Mesenchymal stem cell (in vitro differentiated cells and primary cell): ENCODE measurements at regions not wholly inside any gene's neighbourhood (a gene's known extent, or its start where the extent isn't known, plus 50 kb on each side); places are given as distances from the start of the nearest gene placed in this dataset.
A peak's percentile ranks its signal among the peaks of the same experiment; 100 is the strongest.

Experiments
- DNase-seq: peaks from one replicate; pipeline ENCODE4 v3.0.0-alpha.2; 2013
- H2AFZ ChIP-seq: one replicate; pipeline ENCODE4 v1.6.1; 2013; ENCODE audit warnings: low read depth, mild to moderate bottlenecking, control low read depth, inconsistent platforms, low read length, moderate library complexity
- H2AK5ac ChIP-seq: 2 replicates; pipeline ENCODE4 v1.6.1; 2013; ENCODE audit warnings: low read length, moderate library complexity, mild to moderate bottlenecking, inconsistent platforms; ENCODE audit not compliant: severe bottlenecking
- H2BK120ac ChIP-seq: one replicate; pipeline ENCODE4 v1.6.1; 2013; ENCODE audit warnings: low read depth, mild to moderate bottlenecking, inconsistent platforms, low read length, moderate library complexity
- H2BK12ac ChIP-seq, 2 experiments: one replicate each; pipeline ENCODE4 v1.6.1; 2013; ENCODE audit warnings: inconsistent platforms in 2 of 2, low read length in 2 of 2, mild to moderate bottlenecking in 2 of 2, moderate library complexity in 2 of 2, control low read depth in 1 of 2
- H2BK15ac ChIP-seq: one replicate; pipeline ENCODE4 v1.6.1; 2013; ENCODE audit warnings: mild to moderate bottlenecking, low read depth, inconsistent platforms; ENCODE audit not compliant: poor library complexity, severe bottlenecking
- H2BK5ac ChIP-seq: 2 replicates; pipeline ENCODE4 v1.6.1; 2013; ENCODE audit warnings: low read depth, mild to moderate bottlenecking, low read length, control low read depth, inconsistent platforms; ENCODE audit not compliant: poor library complexity, severe bottlenecking
- H3K14ac ChIP-seq, 2 experiments: one replicate each; pipeline ENCODE4 v1.6.1; 2013; ENCODE audit warnings: inconsistent platforms in 2 of 2, low read length in 2 of 2, control low read depth in 1 of 2, mild to moderate bottlenecking in 1 of 2, moderate library complexity in 1 of 2
- H3K18ac ChIP-seq, 2 experiments: one replicate each; pipeline ENCODE4 v1.6.1; 2013; ENCODE audit warnings: inconsistent platforms in 2 of 2, low read length in 2 of 2, control low read depth in 1 of 2, low read depth in 1 of 2, mild to moderate bottlenecking in 1 of 2
- H3K23ac ChIP-seq, 2 experiments: one replicate each; pipeline ENCODE4 v1.6.1; 2013; ENCODE audit warnings: inconsistent platforms in 2 of 2, low read length in 2 of 2, mild to moderate bottlenecking in 2 of 2, moderate library complexity in 2 of 2, control low read depth in 1 of 2
- H3K27ac ChIP-seq: 2 replicates; pipeline ENCODE4 v1.5.1; 2013; ENCODE audit warnings: mild to moderate bottlenecking, moderate library complexity, low read length, control low read depth, inconsistent platforms; ENCODE audit not compliant: poor library complexity, severe bottlenecking
- H3K27me3 ChIP-seq, 2 experiments: 2 replicates each; pipeline versions ENCODE4 v1.6.1 to v1.7.0; 2013; ENCODE audit warnings: low read length in 2 of 2, mild to moderate bottlenecking in 2 of 2, moderate library complexity in 2 of 2, control low read depth in 1 of 2, inconsistent platforms in 1 of 2; ENCODE audit not compliant: control insufficient read depth in 1 of 2, insufficient read depth in 1 of 2
- H3K36me3 ChIP-seq, 2 experiments: 2 replicates each; pipeline versions ENCODE4 v1.6.1 to v1.7.0; 2013; ENCODE audit warnings: low read length in 2 of 2, control low read depth in 1 of 2, inconsistent platforms in 1 of 2, low read depth in 1 of 2, mild to moderate bottlenecking in 1 of 2; ENCODE audit not compliant: insufficient read depth in 2 of 2, control insufficient read depth in 1 of 2
- H3K4ac ChIP-seq, 2 experiments: one replicate each; pipeline ENCODE4 v1.6.1; 2013; ENCODE audit warnings: inconsistent platforms in 2 of 2, low read length in 2 of 2, mild to moderate bottlenecking in 2 of 2, moderate library complexity in 2 of 2, control low read depth in 1 of 2, low read depth in 1 of 2
- H3K4me1 ChIP-seq: 2 replicates; pipeline ENCODE4 v1.6.1; 2013; ENCODE audit warnings: low read depth, low read length, control low read depth; ENCODE audit not compliant: control insufficient read depth, insufficient read depth
- H3K4me2 ChIP-seq: 2 replicates; pipeline ENCODE4 v1.6.1; 2013; ENCODE audit warnings: low read length, mild to moderate bottlenecking, inconsistent platforms; ENCODE audit not compliant: poor library complexity, severe bottlenecking
- H3K4me3 ChIP-seq, 2 experiments: 2 replicates each; pipeline versions ENCODE4 v1.5.1 to v1.7.0; 2013; ENCODE audit warnings: low read length in 2 of 2, mild to moderate bottlenecking in 2 of 2, control low read depth in 1 of 2, low read depth in 1 of 2; ENCODE audit not compliant: insufficient read depth in 1 of 2
- H3K79me1 ChIP-seq: replicated peaks from 2 replicates; pipeline ENCODE4 v1.6.1; 2013; ENCODE audit warnings: mild to moderate bottlenecking, control low read depth, low read length, inconsistent platforms; ENCODE audit not compliant: poor library complexity, severe bottlenecking
- H3K9ac ChIP-seq: 2 replicates; pipeline ENCODE4 v1.7.0; 2013; ENCODE audit warnings: mild to moderate bottlenecking, low read length, moderate library complexity
- H3K9me3 ChIP-seq: 2 replicates; pipeline ENCODE4 v1.7.0; 2013; ENCODE audit warnings: mild to moderate bottlenecking, low read length; ENCODE audit not compliant: control insufficient read depth
- H4K8ac ChIP-seq: one replicate; pipeline ENCODE4 v1.6.1; 2013; ENCODE audit warnings: inconsistent platforms, mild to moderate bottlenecking, low read length, moderate library complexity
- H4K91ac ChIP-seq: one replicate; pipeline ENCODE4 v1.6.1; 2013; ENCODE audit warnings: mild to moderate bottlenecking, low read length, inconsistent platforms
- WGBS: methylation state at CpG from one replicate; pipeline ENCODE4 v1.1.7; 2013; ENCODE audit warnings: mixed read lengths; 5-methylcytosine and 5-hydroxymethylcytosine counted together

- no peak overlapping the region for H2AK5ac ChIP-seq
Measured at GRCh38 chr3:24981924-24982323, 446.1 kb upstream of the RARB start.

DNA sequence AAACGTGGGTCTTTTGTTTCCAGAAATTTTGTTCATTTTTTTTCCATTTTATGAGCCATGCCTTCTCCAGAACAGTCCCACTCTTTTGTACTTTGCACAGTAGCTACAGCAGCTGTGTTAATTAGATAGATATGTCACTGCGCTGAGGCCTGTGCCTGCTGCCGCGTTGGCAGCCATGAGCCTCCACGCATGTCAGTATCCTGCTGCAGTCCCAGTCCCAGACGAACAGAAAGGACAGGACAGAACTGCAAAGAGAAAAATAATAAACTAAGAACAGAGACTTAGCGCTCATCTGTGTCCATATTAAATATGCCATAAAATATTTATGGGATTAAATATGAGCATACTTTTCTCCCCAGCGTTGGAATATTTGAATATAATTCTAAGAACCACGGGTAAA is 442.4 kb upstream of the RARB start:
- Histone ChIP-seq H2BK5ac (no peak overlapping the region), H3K4me3 (no peak overlapping the region), H3K4ac (no peak overlapping the region), H3K36me3 (no peaks in the 10 kb centered on the region), H3K4me1 (no peaks in the 10 kb centered on the region), H3K27ac (no peak overlapping the region), H2AFZ (no peak overlapping the region), H3K18ac (no peak overlapping the region), H3K4me2 (no peak overlapping the region), H4K8ac (no peak overlapping the region), H2BK120ac (no peak overlapping the region), H3K27me3 (no peaks in the 10 kb centered on the region), H3K9me3 (no peaks in the 10 kb centered on the region), H3K79me1 (no peaks in the 10 kb centered on the region), H3K14ac (no peak overlapping the region), H3K23ac (no peak overlapping the region), H2BK15ac (no peak overlapping the region), H2BK12ac (no peak overlapping the region), H4K91ac (no peak overlapping the region), H3K9ac (no peak overlapping the region), H2AK5ac (no peak overlapping the region)
- DNase-seq: no peak
- WGBS: 76% methylated on average over 7 of the region's 9 CpGs

More at GRCh38 chr3:24981924-24982323, 446.1 kb upstream of the RARB start:
- H4K91ac ChIP-seq: no peak overlapping the region
- no peak overlapping the region for H3K9ac ChIP-seq
- H3K4ac ChIP-seq: no peak overlapping the region
- H3K18ac ChIP-seq: peak overlapping the region in 1 of 2 experiments; percentile 33
- no peak overlapping the region for H3K4me2 ChIP-seq
- H4K8ac ChIP-seq: no peak overlapping the region
- no peaks in the 10 kb centered on the region for H3K27me3 ChIP-seq
- no peak overlapping the region for H3K4me3 ChIP-seq
- H3K27ac ChIP-seq: no peak overlapping the region
- H2BK120ac ChIP-seq: no peak overlapping the region
- H3K9me3 ChIP-seq: no peaks in the 10 kb centered on the region
- H2BK12ac ChIP-seq: no peak overlapping the region
- no peak overlapping the region for H3K23ac ChIP-seq
- DNase-seq: no peak
- no peaks in the 10 kb centered on the region for H3K4me1 ChIP-seq
- no peak overlapping the region for H2BK5ac ChIP-seq
- H3K14ac ChIP-seq: no peak overlapping the region
- H2BK15ac ChIP-seq: no peak overlapping the region
- no peaks in the 10 kb centered on the region for H3K36me3 ChIP-seq
- no peaks in the 10 kb centered on the region for H3K79me1 ChIP-seq
- no peak overlapping the region for H2AFZ ChIP-seq

DNA sequence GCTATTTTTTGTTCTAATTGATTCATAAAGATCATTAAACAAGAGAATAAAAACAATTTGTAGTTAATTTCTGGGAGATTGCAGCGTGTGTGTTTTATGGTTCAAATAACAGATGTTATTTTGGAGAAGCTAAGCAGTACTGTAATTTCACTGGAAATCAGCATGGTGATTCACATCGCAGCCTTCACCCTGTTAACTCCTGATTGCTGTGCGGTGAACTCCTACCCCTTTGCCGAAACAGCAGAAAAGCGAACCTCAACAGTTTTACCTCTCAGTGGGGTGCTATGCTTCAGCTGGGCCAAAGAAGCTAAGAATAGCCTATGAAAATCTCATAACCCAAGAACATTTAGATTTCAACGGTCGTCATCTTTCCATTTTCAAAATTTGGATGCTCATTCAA is 441.5 kb upstream of the RARB start:
- Histone ChIP-seq H4K8ac (no peak overlapping the region), H3K18ac (no peak overlapping the region), H3K4me3 (no peak overlapping the region), H3K27me3 (no peaks in the 10 kb centered on the region), H2BK15ac (no peak overlapping the region), H3K9me3 (no peaks in the 10 kb centered on the region), H2AK5ac (no peak overlapping the region), H2AFZ (no peak overlapping the region), H3K4me2 (no peak overlapping the region), H3K14ac (no peak overlapping the region), H4K91ac (no peak overlapping the region), H3K9ac (no peak overlapping the region), H2BK5ac (no peak overlapping the region), H3K27ac (no peak overlapping the region), H3K36me3 (no peaks in the 10 kb centered on the region), H3K23ac (no peak overlapping the region), H3K79me1 (no peaks in the 10 kb centered on the region), H2BK120ac (no peak overlapping the region), H3K4me1 (no peaks in the 10 kb centered on the region), H2BK12ac (no peak overlapping the region), H3K4ac (no peak overlapping the region)
- 92% methylated on average over 7 of the region's 7 CpGs for WGBS
- no peak for DNase-seq

- H3K79me1 ChIP-seq: no peaks in the 10 kb centered on the region
- H4K8ac ChIP-seq: no peak overlapping the region
- H3K9ac ChIP-seq: no peak overlapping the region
- H3K14ac ChIP-seq: no peak overlapping the region
- WGBS: 68% methylated on average over 2 of the region's 2 CpGs
- H3K9me3 ChIP-seq: no peaks in the 10 kb centered on the region
- no peak overlapping the region for H2AFZ ChIP-seq
- H3K27ac ChIP-seq: no peak overlapping the region
- no peaks in the 10 kb centered on the region for H3K4me1 ChIP-seq
- DNase-seq: no peak
- no peak overlapping the region for H3K18ac ChIP-seq
- no peak overlapping the region for H2BK120ac ChIP-seq
- no peak overlapping the region for H2AK5ac ChIP-seq
- H3K4me3 ChIP-seq: no peak overlapping the region
- H3K23ac ChIP-seq: no peak overlapping the region
- no peak overlapping the region for H2BK5ac ChIP-seq
- no peaks in the 10 kb centered on the region for H3K27me3 ChIP-seq
- no peak overlapping the region for H2BK12ac ChIP-seq
- no peaks in the 10 kb centered on the region for H3K36me3 ChIP-seq
- no peak overlapping the region for H3K4ac ChIP-seq
- H4K91ac ChIP-seq: no peak overlapping the region
- H2BK15ac ChIP-seq: no peak overlapping the region
- H3K4me2 ChIP-seq: no peak overlapping the region
Measured at GRCh38 chr3:24999357-24999756, 428.7 kb upstream of the RARB start.
